KG1 (cell line): ENCODE measurements at regions not wholly inside any gene's neighbourhood (a gene's known extent, or its start where the extent isn't known, plus 50 kb on each side); places are given as distances from the start of the nearest gene placed in this dataset.

Experiments
- DNase-seq: peaks from one replicate; lab custom pipeline; 2025; lab: John Stamatoyannopoulos, UW

DNA sequence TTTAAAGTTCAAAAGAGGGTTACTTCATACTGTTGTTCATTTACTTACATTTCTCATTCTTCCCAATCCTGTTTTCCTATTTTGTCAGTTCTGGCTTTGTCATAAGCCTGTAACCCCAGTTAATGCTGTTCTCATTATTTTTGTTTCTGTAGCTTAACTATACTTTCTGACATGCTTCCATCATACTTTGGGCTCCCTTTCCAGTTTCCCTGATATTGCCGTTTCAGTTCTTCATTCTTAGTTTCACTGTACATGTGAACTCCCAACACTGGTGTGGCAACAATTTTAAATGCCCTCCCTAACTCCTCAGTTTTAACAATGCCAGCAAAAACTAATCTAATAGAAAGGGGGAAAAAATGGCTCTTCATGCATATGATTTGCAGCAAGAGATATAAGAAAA is 456.7 kb downstream of the LMO4 start:
- DNase-seq: no peak

DNA sequence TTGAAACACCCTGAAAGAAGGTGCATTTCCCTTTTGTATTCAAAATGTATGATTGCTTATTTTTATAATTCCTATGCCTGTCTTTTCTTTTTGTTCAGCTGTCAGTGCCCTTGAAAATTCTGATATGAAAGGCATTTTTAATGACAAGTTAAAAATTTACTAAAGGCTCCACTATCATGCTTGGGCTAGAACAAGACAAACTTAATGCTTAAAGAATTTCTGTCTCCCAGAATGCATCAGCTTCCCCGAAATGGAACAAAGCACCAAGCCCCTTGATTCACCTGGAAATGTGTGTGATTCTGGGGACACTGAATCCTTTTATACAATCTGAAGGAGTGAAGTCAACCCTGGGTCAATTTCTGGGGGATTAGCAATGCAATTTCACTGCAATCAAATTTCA is 457.5 kb downstream of the LMO4 start:
- DNase-seq: no peak

DNA sequence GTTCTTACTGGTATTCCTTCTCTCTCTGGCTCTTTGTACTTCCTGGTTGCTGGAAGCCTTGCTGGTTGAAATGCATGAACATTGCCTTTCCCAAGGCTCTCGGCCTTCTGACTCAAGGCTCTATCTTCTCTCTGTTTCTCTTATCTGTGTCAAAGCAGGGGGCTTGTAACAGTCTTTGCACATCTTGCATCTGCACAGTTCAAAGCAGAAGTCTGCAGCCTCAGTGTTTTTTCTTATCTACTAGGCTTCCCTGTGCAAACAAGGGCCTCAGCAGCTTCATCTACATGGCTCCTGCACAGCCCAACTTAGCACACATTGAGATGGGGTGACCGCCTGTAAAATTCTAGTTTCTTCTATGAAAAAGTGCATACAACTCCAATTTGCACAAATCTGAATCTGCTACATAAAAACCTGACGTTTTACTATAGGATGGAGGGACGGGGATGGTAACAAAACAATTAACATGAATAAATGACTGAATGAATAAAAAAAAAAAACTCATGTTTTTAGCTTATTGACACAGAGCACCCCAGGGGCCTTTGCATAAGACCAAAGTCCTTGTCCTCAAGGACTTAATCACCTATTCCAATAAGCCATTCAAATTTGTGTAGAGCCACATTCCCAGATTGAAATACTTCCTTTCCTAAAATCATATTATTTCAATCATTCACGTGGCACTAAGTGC is 458.3 kb downstream of the LMO4 start:
- DNase-seq: no peak

DNA sequence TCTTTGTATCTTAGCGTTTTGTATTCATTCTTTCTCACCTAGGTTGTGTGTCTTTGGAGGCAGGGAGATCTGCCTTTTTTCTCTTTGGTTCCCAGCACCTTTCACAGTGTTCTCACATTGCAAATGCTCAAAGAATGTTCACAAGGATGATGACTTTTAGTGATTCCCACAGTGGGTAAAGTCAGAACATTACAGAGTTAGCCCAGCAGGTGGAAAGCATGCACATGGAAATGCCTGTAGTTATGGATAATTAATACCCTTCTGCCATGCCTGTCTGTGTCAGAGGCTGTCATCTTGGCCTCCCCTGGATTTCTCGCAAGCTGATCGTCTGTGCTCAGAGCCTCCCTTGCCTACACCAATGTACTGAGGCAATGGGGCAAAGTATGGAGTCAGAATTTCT is 458.9 kb downstream of the LMO4 start:
- no peak for DNase-seq

DNA sequence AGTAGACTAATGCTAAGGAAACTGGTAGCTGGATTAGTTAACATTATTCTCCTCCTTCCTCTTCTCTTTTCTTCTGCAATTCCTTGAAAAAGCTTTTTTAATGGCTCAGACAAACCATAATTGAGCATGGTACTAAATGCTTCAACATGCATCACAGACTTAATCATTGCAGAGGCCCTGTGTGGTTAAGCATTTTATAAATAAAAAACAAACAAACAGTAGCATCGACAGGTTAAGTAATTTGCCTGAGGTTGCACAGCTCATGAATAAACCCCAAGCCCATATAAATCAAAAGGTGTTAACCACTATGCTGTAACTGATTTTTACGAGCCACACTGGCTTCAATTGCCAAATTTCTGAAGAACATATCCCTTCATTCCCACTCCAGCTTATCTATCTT is 462.1 kb downstream of the LMO4 start:
- no peak for DNase-seq

DNA sequence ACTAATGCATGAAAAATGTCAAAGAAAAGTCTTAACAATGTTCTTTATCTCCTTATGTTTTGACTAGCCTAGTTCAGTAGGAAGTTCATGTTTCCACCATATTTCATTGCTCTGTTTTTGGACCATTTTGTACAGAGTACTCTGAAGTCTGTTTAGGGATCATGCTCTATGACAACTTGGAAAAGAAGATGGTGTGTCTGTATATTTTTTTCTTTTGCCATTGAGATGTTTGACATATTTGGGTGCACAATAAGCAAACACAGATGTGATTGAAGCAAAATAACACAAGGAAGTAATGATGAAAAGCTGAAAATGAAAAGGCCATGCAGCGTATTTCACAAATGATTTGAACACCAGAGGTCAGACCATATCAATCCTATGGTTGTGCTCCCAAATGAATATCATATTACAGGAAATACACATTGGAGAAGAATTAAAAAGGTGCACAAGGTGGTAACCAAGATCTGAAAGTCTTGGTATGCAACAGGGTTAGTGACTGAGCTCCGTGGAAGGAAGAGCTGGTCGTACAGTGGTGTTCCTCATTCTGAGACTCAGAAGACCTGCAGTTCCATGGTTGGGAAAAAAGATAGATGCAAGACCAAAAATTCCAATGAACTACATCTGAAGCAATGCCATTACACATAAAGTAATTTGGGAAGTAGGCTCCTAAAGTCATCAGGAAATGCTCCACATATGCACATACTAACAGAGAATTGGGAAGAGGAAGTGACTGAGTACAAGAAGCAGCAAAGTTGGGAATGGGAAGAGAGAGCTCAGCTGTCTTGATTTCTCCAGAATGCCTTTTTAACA is 463.5 kb downstream of the LMO4 start:
- DNase-seq: no peak

DNA sequence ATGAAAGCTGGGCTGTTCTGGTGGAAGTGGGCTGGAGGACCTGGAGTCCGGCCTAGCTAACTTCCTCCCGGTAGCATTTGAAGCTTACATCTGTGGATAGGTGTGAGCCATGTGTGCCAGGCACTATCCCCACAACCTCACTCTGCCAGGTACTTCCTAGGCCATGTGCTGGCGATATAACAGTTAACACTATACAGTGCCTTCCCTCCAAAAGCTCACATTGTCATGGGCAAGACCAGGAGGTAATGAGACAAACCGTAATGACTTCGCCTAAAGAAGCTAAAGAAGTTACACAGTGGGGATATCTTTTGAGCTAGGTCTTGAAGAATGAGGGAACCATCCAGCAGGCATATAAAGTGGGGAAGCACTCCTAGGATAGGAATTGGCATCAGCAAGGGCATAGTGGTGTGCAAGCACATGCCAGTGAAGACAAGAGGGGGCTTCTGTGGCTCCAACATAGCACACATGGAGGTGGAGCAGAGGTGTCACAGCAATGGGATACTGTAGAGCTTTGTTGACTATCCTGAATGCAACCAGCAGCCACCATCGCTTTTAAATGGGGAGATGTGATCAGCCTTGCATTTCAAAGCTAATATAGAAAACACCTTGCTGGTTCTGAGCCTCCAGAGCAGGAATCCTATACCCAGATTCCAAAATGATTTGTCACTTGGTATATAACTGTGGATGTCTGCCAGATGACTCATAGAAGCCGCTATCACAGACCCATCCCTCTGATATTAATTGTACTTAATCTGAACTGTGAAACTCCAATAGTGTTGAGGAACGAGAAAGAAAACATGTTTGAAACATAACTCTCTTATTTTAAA is 466.3 kb downstream of the LMO4 start:
- no peak for DNase-seq

DNA sequence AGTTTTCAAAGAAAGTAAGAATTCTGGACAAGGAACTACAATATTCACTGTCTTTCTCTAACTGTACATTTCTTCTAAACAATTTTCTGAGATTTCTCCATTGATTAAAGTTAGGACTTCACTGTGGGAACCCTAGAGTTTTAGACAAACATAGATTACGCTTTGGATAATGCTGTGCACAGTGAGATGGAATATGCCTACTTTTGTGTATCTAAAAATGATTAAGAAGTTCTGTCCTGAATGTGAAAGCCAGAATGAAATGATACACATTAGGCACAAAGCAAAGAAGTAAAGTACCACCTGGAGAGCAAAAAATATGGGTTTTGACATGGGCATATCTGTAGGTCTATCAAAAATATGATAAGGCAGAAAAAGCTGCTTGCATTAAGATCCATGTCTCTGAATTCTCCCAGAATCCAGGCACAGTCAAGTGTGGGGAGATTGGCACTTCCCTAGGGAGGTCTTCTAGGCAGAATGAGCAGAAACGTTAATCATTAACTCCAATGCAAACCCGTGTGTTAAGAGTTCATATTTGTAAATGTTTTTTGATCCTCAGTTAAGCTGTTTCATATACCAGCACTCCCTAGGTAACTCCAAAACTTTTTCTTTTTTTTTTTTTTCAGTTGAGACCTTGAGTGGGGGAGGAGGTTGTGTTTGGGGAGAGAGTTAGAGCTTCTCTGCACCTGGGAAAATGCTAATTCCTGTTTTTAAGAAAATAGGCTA is 467.1 kb downstream of the LMO4 start:
- no peak for DNase-seq

DNA sequence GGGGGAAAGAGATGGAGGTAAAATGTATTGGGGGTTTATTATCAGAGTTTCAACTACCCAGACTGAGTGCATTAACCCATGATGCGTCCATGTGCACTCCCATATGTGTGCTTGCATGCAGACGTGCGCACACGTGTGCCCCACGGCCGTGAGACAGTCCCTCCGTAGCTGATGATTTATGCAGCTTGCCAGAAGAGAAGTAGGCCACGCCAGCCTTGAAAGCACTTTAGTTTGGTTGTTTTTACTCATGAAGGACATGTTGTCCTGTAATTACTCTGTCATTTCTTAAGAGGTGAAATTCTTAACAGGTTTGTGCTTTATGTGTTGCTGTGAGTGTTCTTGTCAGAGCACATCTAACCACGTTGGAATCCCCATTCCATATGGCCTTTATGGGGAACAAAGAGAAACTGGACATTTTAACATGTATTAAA is 467.8 kb downstream of the LMO4 start:
- DNase-seq: no peak

DNA sequence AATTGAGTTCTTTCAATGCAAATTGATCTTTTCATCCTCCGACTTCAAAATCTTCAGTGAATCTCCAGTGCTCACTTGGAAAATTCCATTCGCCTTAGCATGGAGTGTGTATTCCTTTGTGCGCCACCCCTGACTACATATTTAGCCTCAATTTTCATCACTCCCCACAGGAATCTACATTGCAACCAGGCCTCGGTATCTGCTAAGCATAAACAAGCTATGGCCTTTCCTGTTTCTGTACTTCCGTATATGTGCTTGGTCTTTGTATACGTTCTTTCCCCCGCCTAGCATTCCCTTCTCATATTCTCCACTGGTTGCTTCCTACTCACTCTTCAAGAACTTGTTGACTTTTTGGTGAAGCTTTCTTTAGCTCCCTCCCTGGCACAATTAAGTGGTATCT is 470.8 kb downstream of the LMO4 start:
- no peak for DNase-seq

DNA sequence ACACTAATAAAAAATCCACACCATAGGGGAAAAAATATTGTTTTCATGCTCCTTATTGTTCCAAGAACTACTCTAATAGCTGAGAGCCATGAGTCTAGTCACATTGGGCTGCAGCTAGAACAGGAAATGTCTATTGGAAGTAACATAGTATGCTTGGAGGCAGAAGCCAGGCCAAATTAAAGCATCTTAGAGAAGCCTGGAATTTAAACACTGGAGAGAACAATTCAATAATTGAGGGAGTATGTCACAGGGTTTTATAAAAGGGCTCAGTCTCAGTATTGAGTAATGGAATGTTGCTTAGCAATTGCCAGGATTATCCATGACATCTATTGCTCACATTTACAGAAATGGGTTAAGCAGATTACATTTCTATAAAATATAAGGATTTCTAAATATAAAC is 471.3 kb downstream of the LMO4 start:
- no peak for DNase-seq

DNA sequence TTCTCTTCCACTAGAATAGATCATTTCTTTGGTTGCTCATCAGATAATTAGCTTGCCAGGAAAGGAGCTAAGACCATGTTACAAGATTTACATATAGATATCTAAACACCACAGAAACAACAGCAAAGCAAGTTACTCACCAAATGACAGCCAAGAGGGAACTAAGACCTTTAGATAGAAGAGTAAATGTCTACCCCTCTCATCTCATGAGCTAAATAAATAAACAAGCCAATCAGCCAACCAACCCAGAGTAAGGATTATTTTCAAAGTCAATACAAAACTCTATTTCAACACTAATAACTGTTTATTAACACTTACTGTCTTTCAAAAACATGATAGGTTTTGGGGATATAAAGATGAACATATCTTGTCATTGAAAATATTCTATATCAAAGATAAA is 474.7 kb downstream of the LMO4 start:
- DNase-seq: no peak

DNA sequence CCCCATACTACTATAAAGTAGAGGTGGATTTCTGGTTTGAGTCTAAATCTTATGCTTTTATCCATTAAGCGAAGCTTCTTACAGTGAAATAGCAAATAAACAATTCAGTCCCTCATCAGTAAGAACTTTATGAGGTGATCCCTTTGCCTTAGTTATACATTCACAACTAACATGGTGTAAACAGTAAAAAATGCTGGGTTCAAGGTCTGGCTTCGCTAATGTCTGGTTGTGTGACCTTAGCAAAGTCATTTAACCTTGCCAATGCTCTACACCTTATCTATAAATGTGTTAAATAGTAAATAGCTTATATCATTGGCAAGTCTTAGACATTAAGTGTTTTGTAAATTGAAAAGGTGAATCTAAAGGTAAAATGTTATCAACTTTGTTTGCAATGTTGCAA is 475.4 kb downstream of the LMO4 start:
- DNase-seq: no peak

DNA sequence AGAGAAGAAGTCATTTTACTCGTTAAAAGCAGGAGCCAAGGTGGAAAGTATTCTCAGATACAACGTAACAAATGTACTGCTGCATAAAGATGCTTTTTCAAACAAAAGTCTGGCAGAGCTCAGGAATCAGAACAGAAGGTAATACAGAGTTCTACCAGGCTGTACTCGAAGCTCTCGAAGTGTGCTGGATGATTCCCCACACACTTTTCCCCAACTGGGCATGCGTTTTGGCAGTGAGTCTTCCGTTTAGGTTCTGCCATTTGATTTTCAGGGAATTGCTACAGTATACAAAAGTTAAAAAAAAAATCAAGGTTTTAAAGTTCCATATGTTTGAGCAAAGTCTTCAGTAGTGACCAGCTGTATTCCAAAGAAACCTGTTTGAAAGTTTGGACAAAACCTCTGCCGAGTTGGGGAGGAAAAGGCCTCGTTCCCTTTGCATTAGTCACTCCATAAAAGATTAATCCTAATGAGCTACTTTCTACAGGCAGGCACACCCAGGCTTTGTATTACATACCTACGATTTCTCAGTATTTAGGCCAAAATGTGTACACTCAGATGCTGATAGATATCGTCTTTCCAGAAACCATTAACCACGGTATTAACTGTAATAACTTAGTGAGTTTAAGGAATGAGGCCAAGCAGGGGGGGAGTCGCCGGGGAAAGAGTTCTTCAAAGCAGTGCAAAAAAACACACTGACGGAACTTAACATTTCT is 477.1 kb downstream of the LMO4 start:
- no peak for DNase-seq

DNA sequence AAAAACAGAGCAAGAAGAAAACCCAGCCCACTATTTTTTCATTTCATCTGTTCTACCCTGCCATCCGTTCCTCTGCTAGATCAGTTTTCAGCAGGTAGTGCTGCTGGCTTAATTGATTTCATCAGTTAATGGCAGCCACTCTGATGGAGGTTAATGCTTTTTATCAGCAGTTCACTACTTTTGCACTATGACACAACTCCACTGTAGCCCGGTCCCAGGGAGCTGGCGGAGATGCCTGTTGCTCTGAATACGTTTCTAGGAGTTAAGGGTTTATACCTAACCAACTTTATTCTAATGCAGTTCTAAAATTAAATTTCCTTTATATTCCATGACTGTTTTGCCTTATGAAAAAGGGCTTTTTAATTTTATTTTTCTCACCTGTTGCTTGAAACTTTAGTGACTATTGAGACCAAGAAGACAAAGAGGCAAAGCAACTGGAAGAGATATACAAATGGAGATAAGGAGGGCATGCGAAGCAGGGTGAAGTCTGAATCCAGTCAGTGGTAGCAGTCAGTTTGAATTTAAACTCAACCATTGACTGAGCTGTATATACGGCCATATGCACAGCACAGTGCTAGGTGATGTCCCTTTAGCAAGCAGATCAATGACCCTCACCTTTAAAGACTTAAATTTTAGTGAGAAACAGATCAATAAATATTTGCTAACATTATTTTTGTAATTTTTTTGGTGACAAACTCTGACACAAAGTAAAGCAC is 477.9 kb downstream of the LMO4 start:
- DNase-seq: no peak

DNA sequence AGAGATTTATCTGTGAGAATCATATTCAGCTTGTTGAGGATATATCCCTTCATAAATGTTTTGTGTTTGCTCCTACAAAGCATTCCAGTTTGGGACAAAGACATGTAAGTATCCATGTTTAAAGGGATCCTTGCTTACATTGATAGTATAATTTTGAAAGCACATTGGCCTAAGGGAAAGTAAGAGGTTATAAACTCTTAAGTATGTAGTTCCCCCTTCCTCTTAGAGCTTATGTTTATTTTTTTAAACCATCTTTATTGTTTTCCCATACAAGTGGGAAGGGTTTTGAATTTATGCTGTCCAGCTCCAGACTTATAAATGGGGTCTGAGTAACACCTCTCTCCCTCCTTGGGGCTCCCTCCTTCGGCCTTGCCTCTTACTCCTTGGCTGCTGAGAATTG is 481.5 kb downstream of the LMO4 start:
- DNase-seq: no peak

DNA sequence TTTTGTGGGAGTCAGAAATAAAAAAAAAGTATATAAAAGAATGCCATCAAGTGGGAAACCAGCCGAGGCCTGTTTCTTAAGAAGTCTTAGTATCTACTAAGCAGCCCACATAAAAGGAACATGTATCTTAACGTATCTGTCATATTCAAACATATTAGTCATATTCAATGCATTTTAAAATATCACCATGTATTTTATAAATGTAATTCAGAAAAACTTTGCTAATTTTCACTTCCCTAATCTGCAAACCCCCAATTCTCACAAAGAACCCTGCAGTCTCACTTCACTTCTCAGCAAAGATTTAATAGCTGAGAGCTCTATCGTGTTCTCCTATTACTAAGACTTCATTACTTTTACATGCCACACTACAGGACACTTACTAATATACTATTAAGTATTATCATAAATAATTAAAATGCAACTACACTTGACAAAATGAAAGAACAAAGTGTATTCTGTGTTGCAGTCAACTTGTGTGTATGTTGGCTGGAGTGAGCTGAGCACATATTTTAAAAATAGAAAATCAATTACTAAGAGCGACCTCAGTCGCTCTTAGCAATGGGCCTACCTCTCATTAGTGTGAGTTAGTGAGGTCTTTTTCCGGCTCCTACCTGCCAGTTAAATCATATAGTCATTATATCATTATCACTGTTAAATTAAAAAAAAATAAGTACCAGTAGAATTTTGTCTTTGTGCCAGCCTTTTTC is 484.3 kb downstream of the LMO4 start:
- DNase-seq: no peak

DNA sequence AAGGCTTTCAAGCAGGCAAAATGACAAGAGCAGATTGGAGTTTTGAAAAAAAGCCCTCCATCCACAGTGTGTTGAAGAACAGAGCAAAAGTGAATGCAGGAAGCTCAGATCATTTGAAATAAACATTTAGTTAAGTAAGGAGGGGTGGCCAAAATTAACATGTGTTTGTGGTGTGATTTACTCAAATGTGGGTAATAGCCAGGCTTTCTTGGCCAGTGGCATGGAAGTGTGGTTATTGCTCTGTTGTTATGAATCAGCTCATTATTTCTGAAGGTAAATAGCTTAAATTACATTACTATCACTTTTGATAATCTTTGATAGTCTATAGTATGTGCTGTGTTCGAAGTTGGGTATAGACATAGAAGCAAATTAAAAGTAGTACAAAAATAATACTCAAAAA is 485.9 kb downstream of the LMO4 start:
- DNase-seq: no peak

DNA sequence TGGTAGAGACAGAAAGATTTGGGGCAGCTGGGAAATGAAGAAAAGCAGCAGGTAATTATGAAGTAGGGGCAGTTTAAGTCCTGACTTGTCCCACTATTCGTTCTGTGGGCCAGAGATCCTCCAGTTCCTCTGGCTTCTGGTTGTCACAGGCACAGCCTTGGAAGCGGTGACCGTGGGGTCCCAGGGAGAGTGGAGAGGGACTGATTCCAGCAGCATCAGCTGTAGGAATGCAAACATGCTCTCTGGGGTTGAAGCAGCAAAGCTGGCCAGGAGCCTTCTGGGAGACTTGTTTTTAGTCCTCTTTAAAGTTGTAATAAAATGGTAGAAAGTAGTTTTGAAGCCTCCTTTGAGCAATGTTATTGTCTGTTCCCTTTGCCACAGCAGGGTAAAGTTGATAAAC is 488.0 kb downstream of the LMO4 start:
- DNase-seq: no peak

DNA sequence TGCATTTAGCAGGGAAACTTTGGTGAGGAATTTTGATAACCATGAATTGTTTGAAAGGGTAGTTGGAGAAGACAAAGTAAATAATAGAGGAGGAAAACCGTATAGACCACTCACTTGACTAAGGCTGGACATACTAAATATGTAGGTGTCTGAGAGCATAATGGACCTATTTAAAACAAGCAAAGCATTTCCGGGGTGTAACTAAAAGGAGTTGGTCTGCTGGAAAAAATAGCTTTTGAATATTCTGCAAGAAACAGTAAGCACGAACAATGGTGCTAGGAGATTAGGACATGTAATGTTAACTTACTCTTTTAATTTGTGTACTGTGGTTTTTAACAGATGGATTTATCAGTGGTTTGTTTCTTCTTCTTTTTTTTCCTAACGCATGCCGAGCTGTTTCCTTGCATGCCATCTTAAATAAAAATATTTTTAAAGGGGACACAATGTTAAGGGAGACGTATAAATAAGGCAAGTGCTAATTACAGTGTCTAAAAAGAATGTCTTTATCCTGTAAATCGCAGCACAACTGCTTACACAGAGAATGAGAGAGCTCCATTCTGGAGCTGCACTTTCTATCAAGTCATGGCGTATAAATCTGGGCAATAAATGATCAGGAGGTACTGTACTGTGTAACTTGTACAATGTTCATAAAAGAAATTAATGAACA is 492.1 kb downstream of the LMO4 start:
- DNase-seq: no peak
